H1 (cell line): ENCODE measurements at regions not wholly inside any gene's neighbourhood (a gene's known extent, or its start where the extent isn't known, plus 50 kb on each side); places are given as distances from the start of the nearest gene placed in this dataset.

Experiments used
- CBX5 ChIP-seq: fragments of 300-800, 300-1000 bp; sonication (generic); IDR thresholded peaks from 2 replicates; pipeline ENCODE4 v1.7.1; 2016; ENCODE audit warnings: antibody characterized with exemption, low read length, low read depth
- EZH2 ChIP-seq: fragments of 200-600 bp; sonication (generic); IDR thresholded peaks from 2 replicates; pipeline ENCODE4 v1.7.1; 2012; ENCODE audit warnings: low read depth, mild to moderate bottlenecking, moderate library complexity, low read length, inconsistent platforms; ENCODE audit not compliant: severe bottlenecking
- NRF1 ChIP-seq: IDR thresholded peaks from 2 replicates; pipeline ENCODE4 v1.6.1; 2011; ENCODE audit warnings: mild to moderate bottlenecking, low read depth, low read length, improper control_type of control experiment
- POLR2AphosphoS5 ChIP-seq: IDR thresholded peaks from 2 replicates; pipeline ENCODE4 v1.6.1; 2011; ENCODE audit warnings: low read depth, low read length
- SIX5 ChIP-seq: IDR thresholded peaks from 2 replicates; pipeline ENCODE4 v1.6.1; 2011; ENCODE audit warnings: mild to moderate bottlenecking, low read depth, low read length
- SUZ12 ChIP-seq: fragments of 200-600 bp; sonication (generic); IDR thresholded peaks from 2 replicates; pipeline ENCODE4 v1.6.1; 2012; ENCODE audit warnings: mild to moderate bottlenecking, inconsistent platforms, low read length, moderate library complexity, mixed read lengths
- TAF7 ChIP-seq: optimal IDR thresholded peaks from 2 replicates; pipeline ENCODE3; 2011; ENCODE audit warnings: low read depth, mild to moderate bottlenecking, inconsistent platforms, low read length, moderate library complexity, borderline replicate concordance
- TEAD4 ChIP-seq: IDR thresholded peaks from 2 replicates; pipeline ENCODE4 v1.6.1; 2012; ENCODE audit warnings: low read depth, low read length, inconsistent platforms, mixed read lengths
- TF ChIP-seq, protein P1 (sequence below): fragments of 300-600 bp; sonication (generic); IDR thresholded peaks from 2 replicates; pipeline ENCODE4 v1.7.1; 2012; ENCODE audit warnings: low read length, moderate library complexity, mild to moderate bottlenecking, inconsistent platforms; ENCODE audit not compliant: insufficient replicate concordance

DNA sequence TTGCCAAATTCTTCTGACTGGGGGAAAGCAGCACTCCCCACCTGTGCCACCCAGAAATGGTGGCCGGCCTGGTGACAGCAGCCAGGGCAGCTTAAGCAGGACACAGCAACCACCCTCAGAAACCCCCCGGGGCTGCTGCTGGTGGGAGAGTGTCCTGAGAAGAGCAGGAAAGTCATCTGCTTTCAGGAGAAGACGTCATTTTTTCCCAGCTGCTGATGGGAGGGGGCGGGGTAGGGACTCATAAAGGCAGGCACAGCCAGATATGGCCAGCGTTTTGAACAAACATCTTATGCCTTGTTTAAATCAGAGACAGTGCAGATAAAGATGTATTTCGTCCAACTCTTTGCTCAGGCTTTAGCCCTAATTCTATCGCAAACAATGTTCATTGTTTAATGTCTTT lies 139.5 kb downstream of the LRRC30 start (continued):
- TF ChIP-seq, protein P1, sequence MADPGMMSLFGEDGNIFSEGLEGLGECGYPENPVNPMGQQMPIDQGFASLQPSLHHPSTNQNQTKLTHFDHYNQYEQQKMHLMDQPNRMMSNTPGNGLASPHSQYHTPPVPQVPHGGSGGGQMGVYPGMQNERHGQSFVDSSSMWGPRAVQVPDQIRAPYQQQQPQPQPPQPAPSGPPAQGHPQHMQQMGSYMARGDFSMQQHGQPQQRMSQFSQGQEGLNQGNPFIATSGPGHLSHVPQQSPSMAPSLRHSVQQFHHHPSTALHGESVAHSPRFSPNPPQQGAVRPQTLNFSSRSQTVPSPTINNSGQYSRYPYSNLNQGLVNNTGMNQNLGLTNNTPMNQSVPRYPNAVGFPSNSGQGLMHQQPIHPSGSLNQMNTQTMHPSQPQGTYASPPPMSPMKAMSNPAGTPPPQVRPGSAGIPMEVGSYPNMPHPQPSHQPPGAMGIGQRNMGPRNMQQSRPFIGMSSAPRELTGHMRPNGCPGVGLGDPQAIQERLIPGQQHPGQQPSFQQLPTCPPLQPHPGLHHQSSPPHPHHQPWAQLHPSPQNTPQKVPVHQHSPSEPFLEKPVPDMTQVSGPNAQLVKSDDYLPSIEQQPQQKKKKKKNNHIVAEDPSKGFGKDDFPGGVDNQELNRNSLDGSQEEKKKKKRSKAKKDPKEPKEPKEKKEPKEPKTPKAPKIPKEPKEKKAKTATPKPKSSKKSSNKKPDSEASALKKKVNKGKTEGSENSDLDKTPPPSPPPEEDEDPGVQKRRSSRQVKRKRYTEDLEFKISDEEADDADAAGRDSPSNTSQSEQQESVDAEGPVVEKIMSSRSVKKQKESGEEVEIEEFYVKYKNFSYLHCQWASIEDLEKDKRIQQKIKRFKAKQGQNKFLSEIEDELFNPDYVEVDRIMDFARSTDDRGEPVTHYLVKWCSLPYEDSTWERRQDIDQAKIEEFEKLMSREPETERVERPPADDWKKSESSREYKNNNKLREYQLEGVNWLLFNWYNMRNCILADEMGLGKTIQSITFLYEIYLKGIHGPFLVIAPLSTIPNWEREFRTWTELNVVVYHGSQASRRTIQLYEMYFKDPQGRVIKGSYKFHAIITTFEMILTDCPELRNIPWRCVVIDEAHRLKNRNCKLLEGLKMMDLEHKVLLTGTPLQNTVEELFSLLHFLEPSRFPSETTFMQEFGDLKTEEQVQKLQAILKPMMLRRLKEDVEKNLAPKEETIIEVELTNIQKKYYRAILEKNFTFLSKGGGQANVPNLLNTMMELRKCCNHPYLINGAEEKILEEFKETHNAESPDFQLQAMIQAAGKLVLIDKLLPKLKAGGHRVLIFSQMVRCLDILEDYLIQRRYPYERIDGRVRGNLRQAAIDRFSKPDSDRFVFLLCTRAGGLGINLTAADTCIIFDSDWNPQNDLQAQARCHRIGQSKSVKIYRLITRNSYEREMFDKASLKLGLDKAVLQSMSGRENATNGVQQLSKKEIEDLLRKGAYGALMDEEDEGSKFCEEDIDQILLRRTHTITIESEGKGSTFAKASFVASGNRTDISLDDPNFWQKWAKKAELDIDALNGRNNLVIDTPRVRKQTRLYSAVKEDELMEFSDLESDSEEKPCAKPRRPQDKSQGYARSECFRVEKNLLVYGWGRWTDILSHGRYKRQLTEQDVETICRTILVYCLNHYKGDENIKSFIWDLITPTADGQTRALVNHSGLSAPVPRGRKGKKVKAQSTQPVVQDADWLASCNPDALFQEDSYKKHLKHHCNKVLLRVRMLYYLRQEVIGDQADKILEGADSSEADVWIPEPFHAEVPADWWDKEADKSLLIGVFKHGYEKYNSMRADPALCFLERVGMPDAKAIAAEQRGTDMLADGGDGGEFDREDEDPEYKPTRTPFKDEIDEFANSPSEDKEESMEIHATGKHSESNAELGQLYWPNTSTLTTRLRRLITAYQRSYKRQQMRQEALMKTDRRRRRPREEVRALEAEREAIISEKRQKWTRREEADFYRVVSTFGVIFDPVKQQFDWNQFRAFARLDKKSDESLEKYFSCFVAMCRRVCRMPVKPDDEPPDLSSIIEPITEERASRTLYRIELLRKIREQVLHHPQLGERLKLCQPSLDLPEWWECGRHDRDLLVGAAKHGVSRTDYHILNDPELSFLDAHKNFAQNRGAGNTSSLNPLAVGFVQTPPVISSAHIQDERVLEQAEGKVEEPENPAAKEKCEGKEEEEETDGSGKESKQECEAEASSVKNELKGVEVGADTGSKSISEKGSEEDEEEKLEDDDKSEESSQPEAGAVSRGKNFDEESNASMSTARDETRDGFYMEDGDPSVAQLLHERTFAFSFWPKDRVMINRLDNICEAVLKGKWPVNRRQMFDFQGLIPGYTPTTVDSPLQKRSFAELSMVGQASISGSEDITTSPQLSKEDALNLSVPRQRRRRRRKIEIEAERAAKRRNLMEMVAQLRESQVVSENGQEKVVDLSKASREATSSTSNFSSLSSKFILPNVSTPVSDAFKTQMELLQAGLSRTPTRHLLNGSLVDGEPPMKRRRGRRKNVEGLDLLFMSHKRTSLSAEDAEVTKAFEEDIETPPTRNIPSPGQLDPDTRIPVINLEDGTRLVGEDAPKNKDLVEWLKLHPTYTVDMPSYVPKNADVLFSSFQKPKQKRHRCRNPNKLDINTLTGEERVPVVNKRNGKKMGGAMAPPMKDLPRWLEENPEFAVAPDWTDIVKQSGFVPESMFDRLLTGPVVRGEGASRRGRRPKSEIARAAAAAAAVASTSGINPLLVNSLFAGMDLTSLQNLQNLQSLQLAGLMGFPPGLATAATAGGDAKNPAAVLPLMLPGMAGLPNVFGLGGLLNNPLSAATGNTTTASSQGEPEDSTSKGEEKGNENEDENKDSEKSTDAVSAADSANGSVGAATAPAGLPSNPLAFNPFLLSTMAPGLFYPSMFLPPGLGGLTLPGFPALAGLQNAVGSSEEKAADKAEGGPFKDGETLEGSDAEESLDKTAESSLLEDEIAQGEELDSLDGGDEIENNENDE, result no peak
- no peak for TF ChIP-seq SIX5
- TF ChIP-seq TAF7, result no peak
- TF ChIP-seq CBX5, result no peak
- no peak for TF ChIP-seq NRF1
- no peak for TF ChIP-seq TEAD4
- no peak for TF ChIP-seq SUZ12
- TF ChIP-seq EZH2, result no peak
- no peak for TF ChIP-seq POLR2AphosphoS5
